HUES6 (cell line): ENCODE measurements at regions not wholly inside any gene's neighbourhood (a gene's known extent, or its start where the extent isn't known, plus 50 kb on each side); places are given as distances from the start of the nearest gene placed in this dataset.

Experiments used
- H3K27ac ChIP-seq: 2 replicates; pipeline ENCODE4 v1.7.0; 2013; ENCODE audit warnings: low read depth, mild to moderate bottlenecking, low read length, inconsistent platforms
- H3K27me3 ChIP-seq: 2 replicates; pipeline ENCODE4 v1.6.1; 2013; ENCODE audit warnings: low read length; ENCODE audit not compliant: control insufficient read depth, insufficient read depth
- H3K36me3 ChIP-seq: 2 replicates; pipeline ENCODE4 v1.6.1; 2013; ENCODE audit warnings: low read length; ENCODE audit not compliant: control insufficient read depth, insufficient read depth
- H3K4me1 ChIP-seq: 2 replicates; pipeline ENCODE4 v1.6.1; 2013; ENCODE audit warnings: low read length; ENCODE audit not compliant: control insufficient read depth, insufficient read depth
- H3K4me3 ChIP-seq: 2 replicates; pipeline ENCODE4 v1.5.1; 2013; ENCODE audit warnings: low read depth, low read length
- H3K9ac ChIP-seq: one replicate; pipeline ENCODE4 v1.6.1; 2013; ENCODE audit warnings: mild to moderate bottlenecking, low read length
- H3K9me3 ChIP-seq: 2 replicates; pipeline ENCODE4 v1.6.1; 2013; ENCODE audit warnings: low read depth, low read length; ENCODE audit not compliant: control insufficient read depth, insufficient read depth

DNA sequence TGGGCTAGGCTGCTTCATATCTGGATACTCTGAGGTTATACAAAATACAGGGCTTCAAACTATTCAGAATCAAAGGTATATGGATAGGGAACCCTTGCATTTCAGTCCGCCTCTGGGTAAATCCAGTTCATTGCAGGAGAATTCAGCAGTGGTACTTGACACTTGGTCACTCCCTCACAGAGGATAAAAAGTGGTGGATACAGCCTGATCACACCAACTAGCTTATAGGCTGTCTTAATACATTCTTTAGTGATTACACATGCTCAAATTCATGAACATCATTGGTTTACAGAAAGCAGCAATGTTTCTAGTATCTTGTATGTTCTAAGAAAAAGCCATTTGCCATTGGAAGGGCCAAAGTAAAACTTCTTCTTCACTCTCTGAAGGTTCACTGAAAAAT, 104.8 kb upstream of the PDE5A start:
- H3K36me3 ChIP-seq, result no peaks in the 10 kb centered on the region
- H3K4me1 ChIP-seq, result peaks cover 8% of the 10 kb centered on the region; the same call in 1 of the 2 replicates
- H3K27me3 ChIP-seq, result no peaks in the 10 kb centered on the region
- no peak overlapping the region for H3K27ac ChIP-seq
- peaks cover 5% of the 10 kb centered on the region for H3K9me3 ChIP-seq
- H3K9ac ChIP-seq, result no peak overlapping the region
- H3K4me3 ChIP-seq, result no peak overlapping the region

DNA sequence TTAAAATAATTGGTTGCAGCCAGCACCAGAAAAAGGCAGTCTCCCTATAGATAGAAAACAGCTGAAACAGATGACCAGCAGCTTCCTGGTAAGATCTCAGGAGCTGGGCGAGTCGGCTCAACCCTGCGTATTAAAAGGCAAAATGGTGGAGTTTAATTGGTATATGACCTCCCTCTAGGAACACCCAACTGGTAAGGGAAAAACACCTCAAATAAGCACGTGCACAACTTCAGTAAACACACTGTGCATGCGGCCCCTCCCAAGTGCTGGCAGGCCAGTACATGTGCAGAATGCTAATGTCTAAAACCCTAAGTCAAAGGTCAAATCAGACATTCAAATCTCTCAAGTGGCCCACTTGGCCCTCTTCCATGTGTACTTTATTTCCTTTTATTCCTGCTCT, 103.2 kb upstream of the PDE5A start:
- Histone ChIP-seq H3K36me3 (no peaks in the 10 kb centered on the region), H3K27me3 (no peaks in the 10 kb centered on the region), H3K9me3 (peaks cover 5% of the 10 kb centered on the region), H3K27ac (no peak overlapping the region), H3K4me1 (peaks cover 8% of the 10 kb centered on the region; the same call in 1 of the 2 replicates), H3K4me3 (no peak overlapping the region), H3K9ac (no peak overlapping the region)

DNA sequence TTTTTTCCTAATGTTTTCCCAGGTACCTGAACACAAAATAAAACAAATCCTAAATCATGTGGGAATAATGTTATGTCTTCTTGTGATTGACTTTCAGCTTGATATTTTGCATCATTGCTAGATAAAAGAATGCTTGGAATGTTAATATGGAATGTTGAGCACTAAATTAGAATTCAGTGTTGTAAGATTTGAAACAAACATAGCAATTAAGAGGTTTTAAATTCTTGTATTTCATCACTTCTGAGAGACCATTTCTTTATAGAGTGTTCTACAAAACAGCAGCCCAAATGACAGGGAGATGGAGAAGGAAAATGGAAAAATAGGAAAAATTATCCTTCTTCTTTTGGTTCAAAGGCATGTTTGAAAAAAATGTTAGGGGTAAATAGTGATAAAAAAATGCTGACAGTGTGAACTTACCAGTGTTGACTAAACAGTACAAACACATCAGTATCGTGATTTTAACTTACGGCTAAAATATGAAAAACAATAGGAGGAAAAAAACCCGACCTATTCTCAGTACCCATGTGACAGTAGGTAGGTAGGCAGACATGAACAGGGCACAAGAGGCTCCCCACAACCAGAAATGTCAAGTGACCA, 102.6 kb upstream of the PDE5A start:
- Histone ChIP-seq H3K9ac (no peak overlapping the region), H3K27me3 (no peaks in the 10 kb centered on the region), H3K27ac (no peak overlapping the region)

DNA sequence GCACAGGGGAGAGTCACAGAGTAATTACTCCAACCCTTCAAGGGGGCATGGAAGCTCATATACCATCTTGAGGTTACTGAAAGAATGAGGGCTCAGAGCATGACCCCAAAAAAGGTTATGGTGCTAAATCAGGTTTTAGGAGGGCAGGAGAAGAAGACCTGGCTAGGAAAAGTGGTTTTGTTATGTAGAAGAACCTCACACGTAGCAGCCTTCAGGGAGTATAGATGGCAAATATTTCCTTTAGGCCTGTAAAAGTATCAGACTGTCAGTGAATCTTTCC, 102.0 kb upstream of the PDE5A start:
- Histone ChIP-seq H3K4me3 (no peak overlapping the region), H3K27me3 (no peaks in the 10 kb centered on the region), H3K36me3 (no peaks in the 10 kb centered on the region), H3K4me1 (peaks cover 15% of the 10 kb centered on the region), H3K9ac (no peak overlapping the region), H3K27ac (no peak overlapping the region), H3K9me3 (peaks cover 5% of the 10 kb centered on the region)

More for the DNA sequence above, 102.6 kb upstream of the PDE5A start:
- Histone ChIP-seq H3K9me3 (peaks cover 5% of the 10 kb centered on the region), H3K36me3 (no peaks in the 10 kb centered on the region), H3K4me1 (peaks cover 8% of the 10 kb centered on the region; the same call in 1 of the 2 replicates), H3K4me3 (no peak overlapping the region)

DNA sequence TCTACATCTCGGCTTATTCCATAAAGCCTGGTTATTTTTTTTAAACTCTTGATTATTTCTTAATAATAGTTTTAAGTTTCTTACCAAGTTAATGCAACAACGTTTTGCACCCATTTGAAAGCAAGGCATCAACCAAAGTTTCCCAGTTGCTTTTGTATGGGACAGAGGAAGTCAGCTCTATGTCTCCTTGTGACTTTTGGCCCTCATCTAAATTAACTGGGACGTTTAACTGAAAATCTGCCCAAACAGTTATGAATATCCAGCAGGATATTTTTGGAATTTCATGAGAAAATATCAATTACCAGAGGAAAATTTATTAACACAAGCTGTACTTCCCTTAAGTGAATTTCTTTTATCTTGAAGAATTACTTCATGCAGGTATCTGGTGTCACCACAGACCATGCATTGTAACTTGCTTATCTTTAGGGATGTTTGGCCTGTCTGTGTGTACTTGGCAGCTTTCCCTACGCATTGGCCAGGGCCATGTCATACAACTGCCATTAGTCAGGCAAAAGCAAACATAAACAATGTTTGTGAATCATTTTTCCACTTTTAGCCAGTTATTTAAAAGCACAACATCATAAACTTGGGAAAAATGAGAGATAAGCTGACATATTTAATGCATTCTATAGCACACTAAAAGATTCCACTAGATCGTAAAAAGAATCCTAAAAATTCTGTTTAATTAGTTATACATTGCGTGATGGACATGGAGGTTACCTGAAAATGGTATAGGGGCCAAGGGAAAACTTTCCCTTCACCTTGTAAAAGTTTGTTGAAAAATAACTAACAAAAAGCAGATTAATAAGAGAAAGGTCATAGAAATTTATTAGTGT, 101.4 kb upstream of the PDE5A start:
- H3K4me1 ChIP-seq, result peaks cover 17% of the 10 kb centered on the region
- H3K36me3 ChIP-seq, result no peaks in the 10 kb centered on the region
- peaks cover 5% of the 10 kb centered on the region for H3K9me3 ChIP-seq
- H3K4me3 ChIP-seq, result no peak overlapping the region
- no peaks in the 10 kb centered on the region for H3K27me3 ChIP-seq
- H3K27ac ChIP-seq, result no peak overlapping the region
- H3K9ac ChIP-seq, result no peak overlapping the region

DNA sequence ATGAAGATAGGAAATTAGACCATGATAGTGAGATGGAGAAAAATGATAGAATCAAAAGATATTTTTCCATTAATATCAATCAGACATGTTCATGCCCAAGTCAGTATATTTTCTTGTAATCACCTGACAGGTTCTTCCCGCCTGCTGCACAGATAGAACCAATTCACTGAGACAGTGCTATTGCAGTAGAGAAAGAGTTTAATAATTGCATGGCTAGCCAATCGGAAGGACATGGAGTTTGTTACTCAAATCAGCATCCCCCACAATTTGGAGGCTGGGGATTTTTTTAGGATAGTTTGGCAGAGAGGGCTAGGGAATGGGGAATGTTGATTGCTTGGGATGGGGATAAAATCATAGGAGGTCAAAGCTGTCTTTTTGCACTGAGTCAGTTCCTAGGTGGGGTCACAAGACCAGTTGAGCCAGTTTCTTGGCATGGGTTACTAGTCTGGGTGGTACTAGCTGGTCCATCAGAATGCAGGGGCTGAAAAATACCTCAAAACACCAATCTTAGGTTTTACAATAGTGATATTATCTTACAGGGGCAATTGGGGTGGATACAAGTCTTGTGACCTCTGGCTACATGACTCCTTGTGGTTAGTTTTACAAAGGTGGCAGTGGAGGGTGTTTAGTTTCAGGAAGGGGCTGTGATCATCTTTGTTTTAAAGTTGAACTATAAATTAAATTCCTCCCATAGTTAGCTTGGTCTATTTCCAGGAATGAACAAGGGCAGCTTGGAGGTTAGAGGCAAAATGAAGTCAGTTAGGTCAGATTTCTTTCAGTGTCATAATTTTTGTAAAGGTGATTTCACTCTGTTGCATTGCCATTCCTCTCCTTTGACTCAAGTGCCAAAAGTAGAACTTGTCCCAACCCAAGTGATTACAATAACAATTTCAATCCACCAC, 100.3 kb upstream of the PDE5A start:
- Histone ChIP-seq H3K4me1 (peaks cover 17% of the 10 kb centered on the region), H3K9me3 (peaks cover 5% of the 10 kb centered on the region), H3K36me3 (no peaks in the 10 kb centered on the region), H3K27me3 (no peaks in the 10 kb centered on the region), H3K4me3 (no peak overlapping the region), H3K9ac (no peak overlapping the region), H3K27ac (no peak overlapping the region)

DNA sequence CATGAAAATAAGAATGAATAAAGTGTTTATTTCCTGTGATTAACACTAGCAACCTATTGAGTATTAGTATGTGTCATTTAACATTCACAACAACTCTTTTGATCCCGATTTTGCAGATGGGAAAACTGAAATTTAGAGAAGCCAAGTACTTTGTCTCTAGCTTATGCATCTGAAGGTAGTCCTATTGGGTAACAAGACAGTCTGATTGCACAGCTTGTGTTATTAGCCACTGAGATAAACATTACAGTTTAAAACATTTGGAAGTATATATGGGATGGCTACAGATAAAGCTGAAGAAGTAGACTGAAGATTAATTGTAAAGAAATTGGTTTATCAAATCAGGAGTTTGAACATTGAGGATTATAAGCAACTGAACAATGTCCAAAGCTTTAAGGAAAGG, 99.6 kb upstream of the PDE5A start:
- H3K9me3 ChIP-seq, result peaks cover 5% of the 10 kb centered on the region
- H3K9ac ChIP-seq, result no peak overlapping the region
- H3K36me3 ChIP-seq, result no peaks in the 10 kb centered on the region
- no peak overlapping the region for H3K4me3 ChIP-seq
- peaks cover 17% of the 10 kb centered on the region for H3K4me1 ChIP-seq
- no peak overlapping the region for H3K27ac ChIP-seq
- no peaks in the 10 kb centered on the region for H3K27me3 ChIP-seq

DNA sequence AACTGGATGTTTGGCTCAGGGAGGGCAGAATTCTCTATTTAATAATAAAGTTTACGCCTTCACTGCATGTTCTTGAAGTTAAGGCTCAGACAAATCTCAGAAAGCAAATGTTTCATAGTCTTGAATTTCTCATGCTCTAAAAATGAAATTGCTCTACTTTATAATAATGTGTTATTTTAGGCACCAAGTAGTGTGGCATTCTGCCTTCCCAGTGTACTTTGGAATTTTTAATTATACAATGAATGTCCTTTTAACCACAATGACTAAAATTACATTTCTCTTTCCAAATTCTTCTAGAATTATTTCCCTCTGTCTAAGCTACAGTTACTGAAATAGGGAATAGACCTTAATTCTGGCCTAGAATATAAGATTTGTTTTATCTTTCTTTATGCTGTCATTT, 97.9 kb upstream of the PDE5A start:
- H3K36me3 ChIP-seq, result no peaks in the 10 kb centered on the region
- H3K4me3 ChIP-seq, result no peak overlapping the region
- peaks cover 17% of the 10 kb centered on the region for H3K4me1 ChIP-seq
- no peak overlapping the region for H3K27ac ChIP-seq
- peaks cover 5% of the 10 kb centered on the region for H3K9me3 ChIP-seq
- no peaks in the 10 kb centered on the region for H3K27me3 ChIP-seq
- no peak overlapping the region for H3K9ac ChIP-seq

DNA sequence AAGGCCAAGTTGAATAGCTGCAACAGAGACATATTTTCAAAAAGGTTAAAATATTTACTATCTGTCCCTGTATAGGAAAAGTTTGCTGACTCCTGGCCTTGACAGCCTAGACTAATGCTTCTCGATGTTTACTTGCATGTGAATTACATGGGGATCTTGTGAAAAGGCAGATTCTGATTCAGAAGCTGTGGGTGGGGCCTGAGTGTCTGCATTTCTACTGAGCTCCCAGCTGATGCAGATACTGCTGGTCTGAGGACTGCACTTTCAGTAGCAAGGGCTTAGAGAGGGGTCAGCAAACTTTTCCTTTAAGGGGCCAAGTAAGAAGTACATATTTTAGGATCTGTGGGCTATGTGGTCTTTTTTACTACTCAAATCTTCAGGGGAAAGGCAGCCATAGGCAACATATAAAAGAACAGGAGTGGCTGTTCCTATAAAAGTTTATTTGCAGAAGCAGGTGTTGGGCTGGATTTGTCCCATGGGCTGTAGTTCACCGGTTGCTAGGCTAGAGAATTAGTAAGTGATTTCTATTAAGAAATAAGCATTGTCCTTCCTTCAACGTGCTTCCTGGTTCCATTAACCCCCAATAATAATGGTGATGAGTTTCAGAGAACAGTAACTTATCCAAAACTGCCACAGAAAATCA, 97.2 kb upstream of the PDE5A start:
- Histone ChIP-seq H3K36me3 (no peaks in the 10 kb centered on the region), H3K4me3 (no peak overlapping the region), H3K27me3 (no peaks in the 10 kb centered on the region), H3K9me3 (peaks cover 8% of the 10 kb centered on the region), H3K27ac (no peak overlapping the region), H3K9ac (no peak overlapping the region), H3K4me1 (peaks cover 12% of the 10 kb centered on the region)

DNA sequence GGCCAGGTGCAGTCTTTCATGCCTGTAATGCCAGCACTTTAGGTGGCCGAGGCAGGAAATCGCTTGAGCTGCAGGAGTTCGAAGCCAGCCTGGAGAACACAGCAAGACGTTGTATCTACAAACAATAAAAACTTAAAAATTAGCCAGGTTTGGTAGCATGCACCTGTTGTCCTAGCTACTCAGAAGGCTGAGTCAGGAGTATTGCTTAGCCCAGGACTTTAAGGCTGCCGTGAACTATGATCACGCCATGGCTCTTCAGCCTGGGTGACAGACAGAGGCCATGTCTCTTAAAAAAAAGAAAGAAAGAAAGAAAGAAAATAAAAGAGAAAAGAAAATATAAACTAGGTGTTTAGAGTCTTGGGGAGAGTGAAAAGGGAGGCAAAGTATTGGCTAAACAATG, 96.4 kb upstream of the PDE5A start:
- Histone ChIP-seq H3K27me3 (no peaks in the 10 kb centered on the region), H3K9me3 (peaks cover 11% of the 10 kb centered on the region), H3K27ac (no peak overlapping the region), H3K4me3 (no peak overlapping the region), H3K36me3 (no peaks in the 10 kb centered on the region), H3K9ac (no peak overlapping the region), H3K4me1 (peaks cover 10% of the 10 kb centered on the region)
